HCT116 (cell line): ENCODE measurements at regions not wholly inside any gene's neighbourhood (a gene's known extent, or its start where the extent isn't known, plus 50 kb on each side); places are given as distances from the start of the nearest gene placed in this dataset.

Experiments
- ATAC-seq: fragments of 200-7000 bp; cut with Tn5 transposase; 2 replicates; pipeline ENCODE4 v1.9.1; 2020; ENCODE audit warnings: mild to moderate bottlenecking, moderate library complexity
- BruUV-seq: library from RNA; stranded (reverse); fragments of 400-500 nt; replicated peaks from 2 replicates; lab custom pipeline; 2021; lab: Mats Ljungman, UMichigan
- CTCF ChIA-PET: fragments of 300-600 bp; sonication (Branson Sonifier 250); formaldehyde crosslinking; loops from one replicate; lab custom pipeline; 2021; ENCODE audit warnings: antibody characterized with exemption; lab: Charles Lee
- POLR2A ChIA-PET: fragments of 300-600, 350-600 bp; sonication (Branson Sonifier 250); formaldehyde crosslinking; loops from one replicate; lab custom pipeline; 2021; ENCODE audit warnings: antibody characterized with exemption; lab: Charles Lee
- RAD21 ChIA-PET, 2 experiments: fragments of 300-600 bp; sonication (Branson Sonifier 250); formaldehyde crosslinking; loops; one replicate each; lab custom pipeline; 2023; ENCODE audit warnings: low total read pairs in 2 of 2; ENCODE audit not compliant: uncharacterized antibody in 2 of 2, unreplicated experiment in 2 of 2, low non-redundant PET in 1 of 2; lab: Charles Lee
- DNase-seq: peaks from one replicate; pipeline ENCODE4 v3.0.0-alpha.2; 2010; ENCODE audit warnings: low read depth, low spot score
- H2AFZ ChIP-seq: fragments of 200-600 bp; shearing (Covaris generic), sonication (generic); 2 replicates; pipeline ENCODE4 v1.6.1; 2017; ENCODE audit warnings: low read depth, mixed run types, mixed read lengths, antibody characterized with exemption, low read length; ENCODE audit not compliant: poor library complexity, severe bottlenecking
- H3K27ac ChIP-seq: 2 replicates; pipeline ENCODE4 v1.5.1; 2012; ENCODE audit warnings: low read depth, low read length
- H3K27me3 ChIP-seq: fragments of 200-600 bp; sonication (generic); 2 replicates; pipeline ENCODE4 v1.6.1; 2016; ENCODE audit warnings: mixed run types, low read length, mixed read lengths; ENCODE audit not compliant: insufficient read depth
- H3K36me3 ChIP-seq, 2 experiments: fragments of 200-500 bp in 1 of 2; fragments of 200-600 bp in 1 of 2; sonication (Bioruptor generic) in 1 of 2; sonication (generic) in 1 of 2; 2 replicates each; pipeline versions ENCODE4 v1.5.1 to v1.6.1; 2014 to 2016; ENCODE audit warnings: low read length in 2 of 2, inconsistent platforms in 1 of 2, mixed read lengths in 1 of 2, mixed run types in 1 of 2; ENCODE audit not compliant: insufficient read depth in 2 of 2, control insufficient read depth in 1 of 2
- H3K4me1 ChIP-seq, 2 experiments: fragments of 200-600 bp in 1 of 2; sonication (generic) in 1 of 2; 2 replicates each; pipeline versions ENCODE4 v1.5.1 to v1.6.1; 2012 to 2017; ENCODE audit warnings: low read length in 2 of 2, inconsistent platforms in 1 of 2, mild to moderate bottlenecking in 1 of 2, mixed read lengths in 1 of 2, mixed run types in 1 of 2, moderate library complexity in 1 of 2; ENCODE audit not compliant: insufficient read depth in 2 of 2, control insufficient read depth in 1 of 2
- H3K4me2 ChIP-seq: fragments of 200-600 bp; sonication (generic); 2 replicates; pipeline ENCODE4 v1.6.1; 2017; ENCODE audit warnings: mixed run types, low read length, mixed read lengths
- H3K4me3 ChIP-seq, 2 experiments: fragments of 200-600 bp in 1 of 2; sonication (generic) in 1 of 2; replicated peaks in 1 of 2; 2 replicates each; pipeline ENCODE4 v1.5.1; 2011 to 2016; ENCODE audit warnings: low read length in 2 of 2, control low read depth in 1 of 2, low read depth in 1 of 2, mild to moderate bottlenecking in 1 of 2, mixed read lengths in 1 of 2, mixed run types in 1 of 2
- H3K79me2 ChIP-seq: fragments of 200-600 bp; sonication (generic); 2 replicates; pipeline ENCODE4 v1.6.1; 2017; ENCODE audit warnings: mild to moderate bottlenecking, mixed run types, low read length, moderate library complexity, mixed read lengths; ENCODE audit not compliant: insufficient read depth
- H3K9ac ChIP-seq: fragments of 200-600 bp; sonication (generic); 2 replicates; pipeline ENCODE4 v1.6.1; 2016; ENCODE audit warnings: low read length, mixed read lengths
- H3K9me2 ChIP-seq: fragments of 200-600 bp; sonication (generic), shearing (Covaris generic); 2 replicates; pipeline ENCODE4 v1.6.1; 2017; ENCODE audit warnings: mixed run types, mild to moderate bottlenecking, moderate library complexity; ENCODE audit not compliant: insufficient read depth
- H3K9me3 ChIP-seq, 2 experiments: fragments of 200-500 bp in 1 of 2; fragments of 200-600 bp in 1 of 2; sonication (Bioruptor generic) in 1 of 2; sonication (generic) in 1 of 2; 2 replicates each; pipeline ENCODE4 v1.6.1; 2014 to 2017; ENCODE audit warnings: low read length in 2 of 2, mixed read lengths in 2 of 2, inconsistent platforms in 1 of 2, low read depth in 1 of 2, mild to moderate bottlenecking in 1 of 2, mixed run types in 1 of 2, moderate library complexity in 1 of 2; ENCODE audit not compliant: control insufficient read depth in 1 of 2, insufficient read depth in 1 of 2
- H4K20me1 ChIP-seq: fragments of 200-600 bp; sonication (generic), shearing (Covaris generic); 2 replicates; pipeline ENCODE4 v1.6.1; 2017; ENCODE audit warnings: mixed run types, mild to moderate bottlenecking, moderate library complexity; ENCODE audit not compliant: insufficient read depth
- ATF3 ChIP-seq: IDR thresholded peaks from 2 replicates; pipeline ENCODE4 v1.6.1; 2012
- CBX3 ChIP-seq: IDR thresholded peaks from 2 replicates; pipeline ENCODE4 v1.6.1; 2012; ENCODE audit warnings: low read depth
- EGR1 ChIP-seq: IDR thresholded peaks from 2 replicates; pipeline ENCODE4 v1.6.1; 2012; ENCODE audit warnings: low read depth
- ELF1 ChIP-seq: IDR thresholded peaks from 2 replicates; pipeline ENCODE4 v1.6.1; 2012; ENCODE audit warnings: low read depth, borderline replicate concordance
- EZH2 ChIP-seq: fragments of 200-600 bp; sonication (generic); IDR thresholded peaks from 2 replicates; pipeline ENCODE4 v1.6.1; 2017; ENCODE audit warnings: antibody characterized with exemption, mixed run types
- EZH2phosphoT487 ChIP-seq: fragments of 200-600 bp; IDR thresholded peaks from 2 replicates; pipeline ENCODE4 v1.6.1; 2018; ENCODE audit warnings: antibody characterized with exemption, borderline replicate concordance
- JUND ChIP-seq: IDR thresholded peaks from 2 replicates; pipeline ENCODE4 v1.6.1; 2012
- MAX ChIP-seq: IDR thresholded peaks from 2 replicates; pipeline ENCODE4 v1.6.1; 2012
- POLR2A ChIP-seq: IDR thresholded peaks from 2 replicates; pipeline ENCODE4 v1.7.0; 2011; ENCODE audit warnings: borderline replicate concordance; ENCODE audit not compliant: insufficient read depth, insufficient read length; ENCODE audit errors: extremely low read depth
- POLR2AphosphoS5 ChIP-seq: IDR thresholded peaks from 2 replicates; pipeline ENCODE4 v1.6.1; 2011; ENCODE audit warnings: mild to moderate bottlenecking, low read depth, low read length, moderate library complexity
- RAD21 ChIP-seq: IDR thresholded peaks from 2 replicates; pipeline ENCODE4 v1.6.1; 2012; ENCODE audit warnings: low read depth, mild to moderate bottlenecking
- REST ChIP-seq: IDR thresholded peaks from 2 replicates; pipeline ENCODE4 v1.6.1; 2012; ENCODE audit warnings: low read depth
- SIN3A ChIP-seq: IDR thresholded peaks from 2 replicates; pipeline ENCODE4 v1.6.1; 2012; ENCODE audit warnings: low read depth
- SP1 ChIP-seq: IDR thresholded peaks from 2 replicates; pipeline ENCODE4 v1.6.1; 2012; ENCODE audit warnings: low read depth
- SRF ChIP-seq: IDR thresholded peaks from 2 replicates; pipeline ENCODE4 v1.6.1; 2012; ENCODE audit warnings: low read depth
- TCF7L2 ChIP-seq: IDR thresholded peaks from 2 replicates; pipeline ENCODE4 v1.7.0; 2011; ENCODE audit warnings: borderline replicate concordance, inconsistent platforms; ENCODE audit not compliant: insufficient read depth, insufficient read length; ENCODE audit errors: extremely low read depth
- ZFX ChIP-seq: fragments of 450-650 bp; IDR thresholded peaks from 2 replicates; pipeline ENCODE4 v1.6.1; 2017
- ZNF274 ChIP-seq: fragments of 200-500 bp; sonication (Bioruptor generic); IDR thresholded peaks from 2 replicates; pipeline ENCODE4 v1.6.1; 2014; ENCODE audit warnings: mild to moderate bottlenecking, low read depth, low read length, inconsistent platforms
- intact Hi-C: fragments of 100-400 bp; cut with micrococcal nuclease; formaldehyde crosslinking; loops from 2 replicates; pipeline ENCODE4 v1.10.0; 2022
- TF ChIP-seq, protein P1 (sequence below), 3 experiments: fragments of 200-600 bp in 1 of 3; sonication (generic) in 1 of 3; IDR thresholded peaks in 2 of 3; conservative IDR thresholded peaks in 1 of 3; 2 replicates each; pipeline ENCODE4 v1.5.1; 2012 to 2017; ENCODE audit warnings: low read depth in 2 of 3, low read length in 2 of 3, antibody characterized with exemption in 1 of 3, borderline replicate concordance in 1 of 3, control low read depth in 1 of 3, mild to moderate bottlenecking in 1 of 3, mixed read lengths in 1 of 3, mixed run types in 1 of 3, moderate library complexity in 1 of 3; ENCODE audit not compliant: insufficient read depth in 1 of 3
- TF ChIP-seq, protein P2 (sequence below): IDR thresholded peaks from 2 replicates; pipeline ENCODE4 v1.6.1; 2011; ENCODE audit warnings: mild to moderate bottlenecking, low read length, moderate library complexity; ENCODE audit not compliant: insufficient replicate concordance; ENCODE audit errors: extremely low read depth

GRCh38 chr3:40976241-40976640, 223.1 kb upstream of the CTNNB1 start:
- no peak for DNase-seq
- no peaks in the 10 kb centered on the region for H3K79me2 ChIP-seq
- ChIA-PET RAD21 (no interaction called here), POLR2A (no interaction called here), CTCF (no interaction called here)
- no TSS peak for BruUV-seq
- H4K20me1 ChIP-seq = no peaks in the 10 kb centered on the region
- H3K9ac ChIP-seq = no peak overlapping the region
- no peaks in the 10 kb centered on the region for H3K36me3 ChIP-seq
- no peaks in the 10 kb centered on the region for H3K9me2 ChIP-seq
- peaks cover 2 to 10% of the 10 kb centered on the region in 2 experiments; a peak in 3 of 4 replicates for H3K4me1 ChIP-seq
- H3K4me2 ChIP-seq = no peak overlapping the region
- H2AFZ ChIP-seq = no peak overlapping the region
- H3K9me3 ChIP-seq = no peaks in the 10 kb centered on the region
- intact Hi-C loops = no loop called here
- 0 out of 2 replicates have a peak, but pooled peaks cover 8% of the 10 kb centered on the region for H3K27me3 ChIP-seq
- H3K27ac ChIP-seq = no peak overlapping the region
- TF ChIP-seq EZH2 = no peak
- no peak for TF ChIP-seq ZFX
- no peak for TF ChIP-seq SRF
- no peak for TF ChIP-seq RAD21
- no peak for TF ChIP-seq POLR2A
- TF ChIP-seq SIN3A = no peak
- no peak for TF ChIP-seq ATF3
- TF ChIP-seq ZNF274 = no peak
- TF ChIP-seq ELF1 = no peak
- TF ChIP-seq TCF7L2 = no peak
- TF ChIP-seq EGR1 = no peak
- TF ChIP-seq POLR2AphosphoS5 = no peak
- TF ChIP-seq SP1 = no peak
- no peak for TF ChIP-seq REST
- TF ChIP-seq, protein P1, sequence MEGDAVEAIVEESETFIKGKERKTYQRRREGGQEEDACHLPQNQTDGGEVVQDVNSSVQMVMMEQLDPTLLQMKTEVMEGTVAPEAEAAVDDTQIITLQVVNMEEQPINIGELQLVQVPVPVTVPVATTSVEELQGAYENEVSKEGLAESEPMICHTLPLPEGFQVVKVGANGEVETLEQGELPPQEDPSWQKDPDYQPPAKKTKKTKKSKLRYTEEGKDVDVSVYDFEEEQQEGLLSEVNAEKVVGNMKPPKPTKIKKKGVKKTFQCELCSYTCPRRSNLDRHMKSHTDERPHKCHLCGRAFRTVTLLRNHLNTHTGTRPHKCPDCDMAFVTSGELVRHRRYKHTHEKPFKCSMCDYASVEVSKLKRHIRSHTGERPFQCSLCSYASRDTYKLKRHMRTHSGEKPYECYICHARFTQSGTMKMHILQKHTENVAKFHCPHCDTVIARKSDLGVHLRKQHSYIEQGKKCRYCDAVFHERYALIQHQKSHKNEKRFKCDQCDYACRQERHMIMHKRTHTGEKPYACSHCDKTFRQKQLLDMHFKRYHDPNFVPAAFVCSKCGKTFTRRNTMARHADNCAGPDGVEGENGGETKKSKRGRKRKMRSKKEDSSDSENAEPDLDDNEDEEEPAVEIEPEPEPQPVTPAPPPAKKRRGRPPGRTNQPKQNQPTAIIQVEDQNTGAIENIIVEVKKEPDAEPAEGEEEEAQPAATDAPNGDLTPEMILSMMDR (IDR thresholded peaks at IDR 0.05 in 2 of 3, conservative IDR thresholded peaks at IDR 0.05 in 1 of 3; ENCODE audit: borderline replicate concordance in 1 of 3, insufficient read depth in 1 of 3, low read depth in 2 of 3, low read length in 2 of 3) = no peak
- TF ChIP-seq CBX3 = no peak
- TF ChIP-seq JUND = no peak
- TF ChIP-seq, protein P2, sequence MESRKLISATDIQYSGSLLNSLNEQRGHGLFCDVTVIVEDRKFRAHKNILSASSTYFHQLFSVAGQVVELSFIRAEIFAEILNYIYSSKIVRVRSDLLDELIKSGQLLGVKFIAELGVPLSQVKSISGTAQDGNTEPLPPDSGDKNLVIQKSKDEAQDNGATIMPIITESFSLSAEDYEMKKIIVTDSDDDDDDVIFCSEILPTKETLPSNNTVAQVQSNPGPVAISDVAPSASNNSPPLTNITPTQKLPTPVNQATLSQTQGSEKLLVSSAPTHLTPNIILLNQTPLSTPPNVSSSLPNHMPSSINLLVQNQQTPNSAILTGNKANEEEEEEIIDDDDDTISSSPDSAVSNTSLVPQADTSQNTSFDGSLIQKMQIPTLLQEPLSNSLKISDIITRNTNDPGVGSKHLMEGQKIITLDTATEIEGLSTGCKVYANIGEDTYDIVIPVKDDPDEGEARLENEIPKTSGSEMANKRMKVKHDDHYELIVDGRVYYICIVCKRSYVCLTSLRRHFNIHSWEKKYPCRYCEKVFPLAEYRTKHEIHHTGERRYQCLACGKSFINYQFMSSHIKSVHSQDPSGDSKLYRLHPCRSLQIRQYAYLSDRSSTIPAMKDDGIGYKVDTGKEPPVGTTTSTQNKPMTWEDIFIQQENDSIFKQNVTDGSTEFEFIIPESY = no peak
- TF ChIP-seq MAX = no peak
- TF ChIP-seq EZH2phosphoT487 = no peak
- no peak overlapping the region for H3K4me3 ChIP-seq
- no peak for ATAC-seq
